Astrocyte (in vitro differentiated cells and primary cell): ENCODE measurements at regions not wholly inside any gene's neighbourhood (a gene's known extent, or its start where the extent isn't known, plus 50 kb on each side); places are given as distances from the start of the nearest gene placed in this dataset.

ENCODE experiments used
- DNase-seq: peaks from one replicate; pipeline ENCODE4 v3.0.0-alpha.2; 2010; ENCODE audit warnings: low read depth
- FAIRE-seq: peaks from 2 replicates; lab custom pipeline; 2011; peaks lifted over from hg19 to GRCh38; lab: Jason Lieb, UNC
- H2AFZ ChIP-seq: 2 replicates; pipeline ENCODE4 v1.6.0; 2012; ENCODE audit warnings: low read depth, low read length, inconsistent platforms
- H3K27ac ChIP-seq: 2 replicates; pipeline ENCODE4 v1.5.1; 2011; ENCODE audit warnings: low read depth, low read length, inconsistent platforms
- H3K27me3 ChIP-seq: 2 replicates; pipeline ENCODE4 v1.6.0; 2011; ENCODE audit warnings: low read length, inconsistent platforms; ENCODE audit not compliant: insufficient read depth
- H3K36me3 ChIP-seq: 2 replicates; pipeline ENCODE4 v1.5.1; 2011; ENCODE audit warnings: low read length, inconsistent platforms; ENCODE audit not compliant: insufficient read depth
- H3K4me1 ChIP-seq: 2 replicates; pipeline ENCODE4 v1.5.1; 2011; ENCODE audit warnings: low read length, inconsistent platforms; ENCODE audit not compliant: insufficient read depth
- H3K4me2 ChIP-seq: 2 replicates; pipeline ENCODE4 v1.6.0; 2012; ENCODE audit warnings: low read length, inconsistent platforms
- H3K4me3 ChIP-seq: 2 replicates; pipeline ENCODE4 v1.5.1; 2011; ENCODE audit warnings: low read depth, mild to moderate bottlenecking, low read length, inconsistent platforms; ENCODE audit not compliant: insufficient read depth
- H3K79me2 ChIP-seq: 2 replicates; pipeline ENCODE4 v1.6.0; 2012; ENCODE audit warnings: mild to moderate bottlenecking, low read length, inconsistent platforms; ENCODE audit not compliant: insufficient read depth
- H3K9ac ChIP-seq: 2 replicates; pipeline ENCODE4 v1.6.0; 2012; ENCODE audit warnings: mild to moderate bottlenecking, low read length, inconsistent platforms
- H3K9me3 ChIP-seq: 2 replicates; pipeline ENCODE4 v1.5.1; 2012; ENCODE audit warnings: low read depth, mild to moderate bottlenecking, low read length, inconsistent platforms; ENCODE audit not compliant: insufficient read depth
- H4K20me1 ChIP-seq: 2 replicates; pipeline ENCODE4 v1.6.0; 2012; ENCODE audit warnings: low read length, inconsistent platforms; ENCODE audit not compliant: insufficient read depth
- H3K27ac Mint-ChIP-seq: one replicate; pipeline ENCODE4 v1.8.0; 2021; ENCODE audit warnings: mild to moderate bottlenecking, mixed read lengths; ENCODE audit not compliant: unreplicated experiment
- H3K27me3 Mint-ChIP-seq: one replicate; pipeline ENCODE4 v1.8.0; 2021; ENCODE audit warnings: low read depth, mixed read lengths; ENCODE audit not compliant: unreplicated experiment
- H3K36me3 Mint-ChIP-seq: one replicate; pipeline ENCODE4 v1.8.0; 2021; ENCODE audit warnings: low read depth, mixed read lengths; ENCODE audit not compliant: unreplicated experiment
- H3K4me1 Mint-ChIP-seq: one replicate; pipeline ENCODE4 v1.8.0; 2021; ENCODE audit warnings: low read depth, mixed read lengths; ENCODE audit not compliant: unreplicated experiment
- H3K4me3 Mint-ChIP-seq: one replicate; pipeline ENCODE4 v1.8.0; 2021; ENCODE audit warnings: mild to moderate bottlenecking, moderate library complexity, mixed read lengths; ENCODE audit not compliant: unreplicated experiment
- H3K9me3 Mint-ChIP-seq: one replicate; pipeline ENCODE4 v1.8.0; 2021; ENCODE audit warnings: mild to moderate bottlenecking, mixed read lengths; ENCODE audit not compliant: unreplicated experiment
- CTCF ChIP-seq: IDR thresholded peaks from 2 replicates; pipeline ENCODE4 v1.5.1; 2011; ENCODE audit warnings: low read depth, mild to moderate bottlenecking, inconsistent platforms, low read length, moderate library complexity; ENCODE audit not compliant: insufficient read depth
- EZH2 ChIP-seq: IDR thresholded peaks from 2 replicates; pipeline ENCODE4 v1.6.1; 2012; ENCODE audit warnings: mild to moderate bottlenecking, low read length, inconsistent platforms; ENCODE audit not compliant: insufficient read depth

- Histone ChIP-seq H3K27me3 (no peaks in the 10 kb centered on the region), H2AFZ (no peak overlapping the region), H3K4me3 (peak overlapping the region; percentile 29), H3K9me3 (no peaks in the 10 kb centered on the region), H3K4me2 (peak overlapping the region; percentile 99), H3K79me2 (peaks cover 17% of the 10 kb centered on the region), H3K27ac (peak overlapping the region; percentile 96), H3K9ac (peak overlapping the region; percentile 99), H3K4me1 (peaks cover 65% of the 10 kb centered on the region), H3K36me3 (no peaks in the 10 kb centered on the region), H4K20me1 (no peaks in the 10 kb centered on the region)
- FAIRE-seq (no peak), DNase-seq (no peak)
- no peak for TF ChIP-seq EZH2
- no peak for TF ChIP-seq CTCF
- peaks cover 6% of the 10 kb centered on the region for H3K36me3 Mint-ChIP-seq
- H3K4me3 Mint-ChIP-seq = peak overlapping the region; percentile 80
- peak overlapping the region; percentile 50 for H3K27ac Mint-ChIP-seq
- H3K9me3 Mint-ChIP-seq = peaks cover 1% of the 10 kb centered on the region
- H3K4me1 Mint-ChIP-seq = peaks cover 54% of the 10 kb centered on the region
- no peaks in the 10 kb centered on the region for H3K27me3 Mint-ChIP-seq
These were observed 123.0 kb downstream of the C9orf50 start for GRCh38 chr9:129497813-129498450.

GRCh38 chr9:129497005-129497812 is 123.7 kb downstream of the C9orf50 start:
- no peaks in the 10 kb centered on the region for H3K27me3 ChIP-seq
- no peaks in the 10 kb centered on the region for H3K36me3 ChIP-seq
- Mint-ChIP-seq H3K9me3 (peaks cover 1% of the 10 kb centered on the region), H3K4me3 (peak overlapping the region; percentile 88), H3K27ac (peak overlapping the region; percentile 99), H3K4me1 (peaks cover 55% of the 10 kb centered on the region), H3K27me3 (no peaks in the 10 kb centered on the region), H3K36me3 (peaks cover 6% of the 10 kb centered on the region)
- peaks cover 63% of the 10 kb centered on the region for H3K4me1 ChIP-seq
- H4K20me1 ChIP-seq = no peaks in the 10 kb centered on the region
- H2AFZ ChIP-seq = no peak overlapping the region
- no peak for DNase-seq
- TF ChIP-seq CTCF = no peak
- TF ChIP-seq EZH2 = no peak
- H3K4me2 ChIP-seq = peak overlapping the region; percentile 99
- peak overlapping the region; percentile 96 for H3K27ac ChIP-seq
- H3K4me3 ChIP-seq = peak overlapping the region; percentile 51
- H3K9ac ChIP-seq = peak overlapping the region; percentile 99
- H3K79me2 ChIP-seq = peaks cover 21% of the 10 kb centered on the region
- no peaks in the 10 kb centered on the region for H3K9me3 ChIP-seq
- no peak for FAIRE-seq
